NCI-H1417 treated with DMSO at 0.1 percent for 48 hours (cell line): ENCODE measurements at regions not wholly inside any gene's neighbourhood (a gene's known extent, or its start where the extent isn't known, plus 50 kb on each side); places are given as distances from the start of the nearest gene placed in this dataset.

Experiments
- DNase-seq: peaks from one replicate; lab custom pipeline; 2025; lab: John Stamatoyannopoulos, UW

- no peak for DNase-seq
Observed at GRCh38 chr13:105052711-105053110, 1482.8 kb downstream of the EFNB2 start.

GRCh38 chr13:105050686-105051085, 1484.8 kb downstream of the EFNB2 start:
- DNase-seq = no peak

- no peak for DNase-seq
Observed at GRCh38 chr13:105048677-105049076, 1486.8 kb downstream of the EFNB2 start.

GRCh38 chr13:105047676-105048295, 1487.7 kb downstream of the EFNB2 start:
- no peak for DNase-seq

GRCh38 chr13:105037110-105037509, 1498.4 kb downstream of the EFNB2 start:
- DNase-seq = no peak

GRCh38 chr13:105035092-105035491, 1500.4 kb downstream of the EFNB2 start:
- no peak for DNase-seq

GRCh38 chr13:105033999-105034398, 1501.5 kb downstream of the EFNB2 start:
- no peak for DNase-seq

GRCh38 chr13:105031306-105031705, 1504.2 kb downstream of the EFNB2 start:
- no peak for DNase-seq

- DNase-seq = no peak
Observed at GRCh38 chr13:105030851-105031250, 1504.6 kb downstream of the EFNB2 start.

GRCh38 chr13:105019073-105019472, 1516.4 kb downstream of the EFNB2 start:
- DNase-seq = no peak

GRCh38 chr13:105016266-105016665, 1519.2 kb downstream of the EFNB2 start:
- DNase-seq = no peak

- no peak for DNase-seq
Observed at GRCh38 chr13:105008604-105009003, 1526.9 kb downstream of the EFNB2 start.

GRCh38 chr13:105007166-105007808, 1528.2 kb downstream of the EFNB2 start:
- DNase-seq = no peak

- no peak for DNase-seq
Observed at GRCh38 chr13:104996022-104996421, 1539.4 kb downstream of the EFNB2 start.

GRCh38 chr13:104993708-104994107, 1541.8 kb downstream of the EFNB2 start:
- no peak for DNase-seq

GRCh38 chr13:104987621-104988020, 1547.8 kb downstream of the EFNB2 start:
- no peak for DNase-seq

GRCh38 chr13:104984296-104984818, 1551.1 kb downstream of the EFNB2 start:
- no peak for DNase-seq

- no peak for DNase-seq
Observed at GRCh38 chr13:104983601-104984000, 1551.9 kb downstream of the EFNB2 start.

GRCh38 chr13:104980586-104980985, 1554.9 kb downstream of the EFNB2 start:
- DNase-seq = no peak

GRCh38 chr13:104979281-104980030, 1556.0 kb downstream of the EFNB2 start:
- no peak for DNase-seq

- DNase-seq = no peak
Observed at GRCh38 chr13:104976986-104977385, 1558.5 kb downstream of the EFNB2 start.

GRCh38 chr13:104975272-104975671, 1560.2 kb downstream of the EFNB2 start:
- no peak for DNase-seq

GRCh38 chr13:104968876-104969275, 1566.6 kb downstream of the EFNB2 start:
- DNase-seq = no peak
